Kidney (tissue), 13 donors: ENCODE measurements at regions not wholly inside any gene's neighbourhood (a gene's known extent, or its start where the extent isn't known, plus 50 kb on each side); places are given as distances from the start of the nearest gene placed in this dataset.

ENCODE experiments used
- DNase-seq, 5 donors: peaks; one replicate each; pipeline ENCODE4 v3.0.0-alpha.2; 2013 to 2020
- FAIRE-seq: peaks from 2 replicates; lab custom pipeline; 2012; peaks lifted over from hg19 to GRCh38; lab: Jason Lieb, UNC
- H3K27ac ChIP-seq, 2 donors: one replicate each; pipeline ENCODE4 v1.7.0; 2013; ENCODE audit warnings: low read depth in 2 of 2, low read length in 2 of 2, inconsistent platforms in 1 of 2
- H3K27me3 ChIP-seq: one replicate; pipeline ENCODE4 v1.7.1; 2013; ENCODE audit warnings: low read length, inconsistent platforms; ENCODE audit not compliant: control insufficient read depth, insufficient read depth
- H3K36me3 ChIP-seq, 3 donors: one replicate each; pipeline versions ENCODE4 v1.7.0 to v1.7.1; 2013; ENCODE audit warnings: low read length in 3 of 3, control low read depth in 1 of 3, inconsistent platforms in 1 of 3; ENCODE audit not compliant: insufficient read depth in 3 of 3, control insufficient read depth in 2 of 3
- H3K4me1 ChIP-seq, 3 donors: one replicate each; pipeline versions ENCODE4 v1.7.0 to v1.7.1; 2013; ENCODE audit warnings: low read length in 3 of 3, inconsistent platforms in 1 of 3, low read depth in 1 of 3; ENCODE audit not compliant: control insufficient read depth in 2 of 3, insufficient read depth in 2 of 3
- H3K4me3 ChIP-seq, 3 donors: one replicate each; pipeline versions ENCODE4 v1.7.0 to v1.8.1; 2013; ENCODE audit warnings: low read length in 3 of 3, control low read depth in 1 of 3, inconsistent platforms in 1 of 3
- H3K9ac ChIP-seq, 3 donors: one replicate each; pipeline versions ENCODE4 v1.7.0 to v1.7.1; 2013; ENCODE audit warnings: low read length in 3 of 3, control low read depth in 1 of 3, inconsistent platforms in 1 of 3
- H3K9me3 ChIP-seq, 3 donors: one replicate each; pipeline versions ENCODE4 v1.7.0 to v1.7.1; 2013; ENCODE audit warnings: low read length in 3 of 3, control low read depth in 1 of 3, inconsistent platforms in 1 of 3; ENCODE audit not compliant: control insufficient read depth in 2 of 3, insufficient read depth in 1 of 3
- CTCF ChIP-seq: IDR thresholded peaks from 3 replicates; pipeline ENCODE4 v1.5.1; 2012; ENCODE audit warnings: mild to moderate bottlenecking, moderate library complexity, borderline replicate concordance; ENCODE audit not compliant: insufficient read depth; ENCODE audit errors: extremely low read depth
- intact Hi-C: fragments of 100-400 bp; cut with DNase I; formaldehyde crosslinking; loops from one replicate; pipeline ENCODE4 v1.11.1; 2022
- donor health status: control.
- donor health status: control.
- donor health status: control.
- donor health status: control.
- donor health status: control.
- donor health status: DM: yes; HTN: yes; CAD: no.
- donor health status: Normal renal cell carcinoma (clear cell type).

GRCh38 chr4:17317526-17317925, 194.4 kb downstream of the QDPR start:
- intact Hi-C loops: no loop called here
- H3K9ac ChIP-seq: no peak overlapping the region
- DNase-seq (no peak), FAIRE-seq (no peak)
- H3K27ac ChIP-seq: no peak overlapping the region
- no peaks in the 10 kb centered on the region for H3K9me3 ChIP-seq
- H3K4me3 ChIP-seq: no peak overlapping the region
- no peak for TF ChIP-seq CTCF
- no peaks in the 10 kb centered on the region for H3K4me1 ChIP-seq
- no peaks in the 10 kb centered on the region for H3K36me3 ChIP-seq
- H3K27me3 ChIP-seq: no peaks in the 10 kb centered on the region

GRCh38 chr4:17316566-17316965, 195.3 kb downstream of the QDPR start:
- H3K9me3 ChIP-seq: no peaks in the 10 kb centered on the region
- H3K9ac ChIP-seq: no peak overlapping the region
- H3K27ac ChIP-seq: no peak overlapping the region
- no peak overlapping the region for H3K4me3 ChIP-seq
- FAIRE-seq (no peak), DNase-seq (no peak)
- H3K36me3 ChIP-seq: no peaks in the 10 kb centered on the region
- H3K4me1 ChIP-seq: no peaks in the 10 kb centered on the region
- TF ChIP-seq CTCF: no peak
- intact Hi-C loops: no loop called here
- no peaks in the 10 kb centered on the region for H3K27me3 ChIP-seq

- Histone ChIP-seq H3K36me3 (no peaks in the 10 kb centered on the region), H3K27me3 (no peaks in the 10 kb centered on the region), H3K4me1 (no peaks in the 10 kb centered on the region), H3K9me3 (no peaks in the 10 kb centered on the region), H3K9ac (no peak overlapping the region), H3K27ac (no peak overlapping the region), H3K4me3 (no peak overlapping the region)
- FAIRE-seq (no peak), DNase-seq (no peak)
- intact Hi-C loops: no loop called here
- no peak for TF ChIP-seq CTCF
Observed at GRCh38 chr4:17315459-17315858, 196.4 kb downstream of the QDPR start.

- FAIRE-seq (no peak), DNase-seq (no peak)
- no peaks in the 10 kb centered on the region for H3K9me3 ChIP-seq
- no peak overlapping the region for H3K27ac ChIP-seq
- no peaks in the 10 kb centered on the region for H3K36me3 ChIP-seq
- no peaks in the 10 kb centered on the region for H3K27me3 ChIP-seq
- no peak for TF ChIP-seq CTCF
- no peaks in the 10 kb centered on the region for H3K4me1 ChIP-seq
- no peak overlapping the region for H3K9ac ChIP-seq
- no peak overlapping the region for H3K4me3 ChIP-seq
- intact Hi-C loops: no loop called here
Observed at GRCh38 chr4:17313194-17313593, 198.7 kb downstream of the QDPR start.
